DND-41 (cell line): ENCODE measurements at regions not wholly inside any gene's neighbourhood (a gene's known extent, or its start where the extent isn't known, plus 50 kb on each side); places are given as distances from the start of the nearest gene placed in this dataset.
"Not testable (repeated sequence)": the region's sequence is repeated elsewhere in the genome, so short reads cannot be mapped to it uniquely, and the experiment has no call there.

Source experiments
- ATAC-seq: fragments of 200-7000 bp; cut with Tn5 transposase; 3 replicates; pipeline ENCODE4 v1.9.1; 2021; ENCODE audit warnings: low read depth; ENCODE audit not compliant: insufficient read depth
- DNase-seq: peaks from one replicate; pipeline ENCODE4 v3.0.0-alpha.2; 2020
- H2AFZ ChIP-seq: 2 replicates; pipeline ENCODE4 v1.6.0; 2012; ENCODE audit warnings: low read depth, low read length
- H3K27ac ChIP-seq: 2 replicates; pipeline ENCODE4 v1.5.1; 2012; ENCODE audit warnings: low read length, inconsistent platforms
- H3K27me3 ChIP-seq: fragments of 200-600 bp; sonication (generic); 2 replicates; pipeline ENCODE4 v1.6.0; 2012; ENCODE audit warnings: low read length, mild to moderate bottlenecking, inconsistent platforms; ENCODE audit not compliant: insufficient read depth, poor library complexity
- H3K36me3 ChIP-seq: 2 replicates; pipeline ENCODE4 v1.5.1; 2012; ENCODE audit warnings: low read length, inconsistent platforms; ENCODE audit not compliant: insufficient read depth
- H3K4me1 ChIP-seq: 2 replicates; pipeline ENCODE4 v1.5.1; 2012; ENCODE audit warnings: mild to moderate bottlenecking, low read length; ENCODE audit not compliant: insufficient read depth
- H3K4me2 ChIP-seq: 2 replicates; pipeline ENCODE4 v1.6.0; 2012; ENCODE audit warnings: mild to moderate bottlenecking, moderate library complexity, low read length, inconsistent platforms; ENCODE audit not compliant: insufficient read depth
- H3K4me3 ChIP-seq, 2 experiments: fragments of 200-600 bp in 1 of 2; shearing (Covaris generic) in 1 of 2; 2 replicates each; pipeline ENCODE4 v1.5.1; 2012 to 2016; ENCODE audit warnings: inconsistent platforms in 2 of 2, low read length in 2 of 2, mild to moderate bottlenecking in 2 of 2, low read depth in 1 of 2, moderate library complexity in 1 of 2
- H3K79me2 ChIP-seq: 2 replicates; pipeline ENCODE4 v1.6.0; 2012; ENCODE audit warnings: low read length, inconsistent platforms; ENCODE audit not compliant: insufficient read depth
- H3K9ac ChIP-seq: 2 replicates; pipeline ENCODE4 v1.6.0; 2012; ENCODE audit warnings: low read depth, mild to moderate bottlenecking, inconsistent platforms, low read length, moderate library complexity
- H3K9me3 ChIP-seq: 2 replicates; pipeline ENCODE4 v1.5.1; 2012; ENCODE audit warnings: low read length, moderate library complexity, mild to moderate bottlenecking, inconsistent platforms; ENCODE audit not compliant: insufficient read depth, severe bottlenecking
- H4K20me1 ChIP-seq: 2 replicates; pipeline ENCODE4 v1.6.0; 2012; ENCODE audit warnings: low read length; ENCODE audit not compliant: insufficient read depth
- EZH2 ChIP-seq: IDR thresholded peaks from 3 replicates; pipeline ENCODE4 v1.6.1; 2012; ENCODE audit warnings: borderline replicate concordance, low read depth, mild to moderate bottlenecking, moderate library complexity, low read length, inconsistent platforms; ENCODE audit not compliant: severe bottlenecking
- TF ChIP-seq, protein P1 (sequence below): IDR thresholded peaks from 2 replicates; pipeline ENCODE4 v1.5.1; 2012; ENCODE audit warnings: borderline replicate concordance, low read length, moderate library complexity, mild to moderate bottlenecking; ENCODE audit not compliant: poor library complexity, severe bottlenecking; ENCODE audit errors: extremely low read depth

DNA sequence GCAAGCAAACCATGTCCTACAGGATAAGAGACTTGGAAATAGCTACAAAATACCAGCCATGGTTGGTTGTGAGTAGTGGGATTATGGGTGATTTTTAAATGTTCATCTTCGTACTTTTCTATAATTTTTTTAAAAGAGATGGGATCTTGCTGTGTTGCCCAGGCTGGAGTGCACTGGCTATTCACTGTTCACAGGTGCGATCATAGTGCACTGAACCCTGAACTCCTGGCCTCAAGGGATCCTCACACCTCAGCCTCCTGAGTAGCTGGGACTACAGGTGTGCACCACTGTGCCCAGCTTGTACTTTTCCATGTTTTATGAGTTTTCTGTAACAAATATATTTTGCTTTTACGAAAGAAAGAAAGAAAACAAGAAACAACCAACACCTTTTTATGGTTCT is 224.2 kb downstream of the FOXD2 start:
- DNase-seq (no peak), ATAC-seq (no peak)
- no peaks in the 10 kb centered on the region for H3K9me3 ChIP-seq
- H3K27ac ChIP-seq: no peak overlapping the region
- peaks cover 3% of the 10 kb centered on the region for H3K27me3 ChIP-seq
- no peak overlapping the region for H3K4me3 ChIP-seq
- no peak overlapping the region for H3K9ac ChIP-seq
- TF ChIP-seq EZH2: no peak
- TF ChIP-seq, protein P1, sequence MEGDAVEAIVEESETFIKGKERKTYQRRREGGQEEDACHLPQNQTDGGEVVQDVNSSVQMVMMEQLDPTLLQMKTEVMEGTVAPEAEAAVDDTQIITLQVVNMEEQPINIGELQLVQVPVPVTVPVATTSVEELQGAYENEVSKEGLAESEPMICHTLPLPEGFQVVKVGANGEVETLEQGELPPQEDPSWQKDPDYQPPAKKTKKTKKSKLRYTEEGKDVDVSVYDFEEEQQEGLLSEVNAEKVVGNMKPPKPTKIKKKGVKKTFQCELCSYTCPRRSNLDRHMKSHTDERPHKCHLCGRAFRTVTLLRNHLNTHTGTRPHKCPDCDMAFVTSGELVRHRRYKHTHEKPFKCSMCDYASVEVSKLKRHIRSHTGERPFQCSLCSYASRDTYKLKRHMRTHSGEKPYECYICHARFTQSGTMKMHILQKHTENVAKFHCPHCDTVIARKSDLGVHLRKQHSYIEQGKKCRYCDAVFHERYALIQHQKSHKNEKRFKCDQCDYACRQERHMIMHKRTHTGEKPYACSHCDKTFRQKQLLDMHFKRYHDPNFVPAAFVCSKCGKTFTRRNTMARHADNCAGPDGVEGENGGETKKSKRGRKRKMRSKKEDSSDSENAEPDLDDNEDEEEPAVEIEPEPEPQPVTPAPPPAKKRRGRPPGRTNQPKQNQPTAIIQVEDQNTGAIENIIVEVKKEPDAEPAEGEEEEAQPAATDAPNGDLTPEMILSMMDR: no peak
- no peaks in the 10 kb centered on the region for H3K36me3 ChIP-seq
- H2AFZ ChIP-seq: no peak overlapping the region
- H3K4me2 ChIP-seq: no peak overlapping the region
- H3K79me2 ChIP-seq: no peaks in the 10 kb centered on the region
- no peaks in the 10 kb centered on the region for H4K20me1 ChIP-seq
- H3K4me1 ChIP-seq: no peaks in the 10 kb centered on the region

DNA sequence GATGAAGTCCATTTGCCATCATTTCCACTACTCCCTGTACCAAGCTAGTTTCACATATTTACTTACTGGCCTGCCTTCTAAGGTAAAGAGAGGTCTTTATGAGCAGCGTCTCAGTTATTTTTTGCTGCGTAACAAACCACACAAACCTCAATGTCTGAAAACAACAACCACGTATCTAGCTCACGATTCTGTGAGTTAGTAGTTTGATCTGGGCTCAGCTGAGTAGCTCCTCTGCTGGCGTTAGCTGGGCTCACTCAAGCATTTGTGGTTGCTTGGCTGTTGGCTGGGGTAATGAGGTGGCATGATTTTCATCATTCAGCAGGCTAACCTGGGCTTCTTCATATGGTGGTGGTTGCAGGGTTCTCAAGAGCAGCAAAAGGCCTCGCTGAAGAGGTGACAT is 225.4 kb downstream of the FOXD2 start:
- Histone ChIP-seq H4K20me1 (no peaks in the 10 kb centered on the region), H3K79me2 (no peaks in the 10 kb centered on the region), H3K4me2 (no peak overlapping the region), H3K27ac (no peak overlapping the region), H3K9me3 (no peaks in the 10 kb centered on the region), H2AFZ (no peak overlapping the region), H3K36me3 (no peaks in the 10 kb centered on the region), H3K4me1 (no peaks in the 10 kb centered on the region), H3K9ac (no peak overlapping the region), H3K27me3 (peaks cover 3% of the 10 kb centered on the region), H3K4me3 (no peak overlapping the region)
- no peak for ATAC-seq
- no peak for TF ChIP-seq EZH2
- TF ChIP-seq, protein P1: no peak
- no peak for DNase-seq

DNA sequence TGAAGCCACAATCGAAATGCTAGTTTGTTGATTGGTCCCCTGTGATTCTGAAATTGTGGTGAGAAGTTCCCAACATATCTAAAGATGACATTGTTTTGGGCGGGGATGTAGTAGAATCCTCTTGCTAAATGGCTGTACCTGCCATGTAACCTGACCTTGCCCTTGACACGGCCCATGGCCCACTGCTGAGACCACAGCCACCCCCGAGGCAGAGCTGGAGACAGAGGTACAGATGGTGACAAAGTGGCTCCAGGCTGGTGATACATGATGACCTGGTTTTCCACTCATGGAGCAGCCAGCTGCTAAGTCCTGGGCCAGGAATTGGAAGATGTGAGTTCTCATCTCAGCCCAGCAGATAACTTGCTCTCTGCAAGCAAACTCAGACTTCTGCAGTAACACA is 226.5 kb downstream of the FOXD2 start:
- no peak for ATAC-seq

DNA sequence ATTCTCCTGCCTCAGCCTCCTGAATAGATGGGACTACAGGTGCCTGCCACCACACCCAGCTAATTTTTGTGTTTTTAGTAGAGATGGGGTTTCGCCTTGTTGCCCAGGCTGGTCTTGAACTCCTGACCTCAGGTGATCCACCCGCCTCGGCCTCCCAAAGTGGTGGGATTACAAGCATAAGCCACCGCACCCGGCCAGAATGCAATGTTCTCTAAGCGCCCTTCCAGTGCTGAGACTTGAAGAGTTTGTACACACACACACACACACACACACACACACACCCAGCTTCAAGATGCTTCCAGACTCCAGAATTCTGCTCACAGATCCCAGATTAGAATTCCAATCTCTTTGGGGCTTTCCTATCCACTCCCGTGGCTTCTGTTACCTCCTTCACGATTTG is 227.1 kb downstream of the FOXD2 start:
- H3K36me3 ChIP-seq, H3K27me3 ChIP-seq, H3K9me3 ChIP-seq, H2AFZ ChIP-seq, H3K4me3 ChIP-seq, DNase-seq, H3K4me1 ChIP-seq, H3K4me2 ChIP-seq, H4K20me1 ChIP-seq, ATAC-seq, H3K27ac ChIP-seq, H3K9ac ChIP-seq, H3K79me2 ChIP-seq: not testable (repeated sequence)

More for the DNA sequence above, 226.5 kb downstream of the FOXD2 start:
- Histone ChIP-seq H3K36me3 (no peaks in the 10 kb centered on the region), H3K4me2 (no peak overlapping the region), H3K27me3 (peaks cover 3% of the 10 kb centered on the region), H3K4me1 (no peaks in the 10 kb centered on the region), H2AFZ (no peak overlapping the region), H3K9me3 (no peaks in the 10 kb centered on the region), H4K20me1 (no peaks in the 10 kb centered on the region), H3K79me2 (no peaks in the 10 kb centered on the region), H3K4me3 (no peak overlapping the region), H3K9ac (no peak overlapping the region), H3K27ac (no peak overlapping the region)
- no peak for TF ChIP-seq EZH2
- TF ChIP-seq, protein P1: no peak
- DNase-seq: no peak
